ENCODE measurements at regions not wholly inside any gene's neighbourhood (a gene's known extent, or its start where the extent isn't known, plus 50 kb on each side); places are given as distances from the start of the nearest gene placed in this dataset.
"Not testable (repeated sequence)": the region's sequence is repeated elsewhere in the genome, so short reads cannot be mapped to it uniquely, and the experiment has no call there.

DNA sequence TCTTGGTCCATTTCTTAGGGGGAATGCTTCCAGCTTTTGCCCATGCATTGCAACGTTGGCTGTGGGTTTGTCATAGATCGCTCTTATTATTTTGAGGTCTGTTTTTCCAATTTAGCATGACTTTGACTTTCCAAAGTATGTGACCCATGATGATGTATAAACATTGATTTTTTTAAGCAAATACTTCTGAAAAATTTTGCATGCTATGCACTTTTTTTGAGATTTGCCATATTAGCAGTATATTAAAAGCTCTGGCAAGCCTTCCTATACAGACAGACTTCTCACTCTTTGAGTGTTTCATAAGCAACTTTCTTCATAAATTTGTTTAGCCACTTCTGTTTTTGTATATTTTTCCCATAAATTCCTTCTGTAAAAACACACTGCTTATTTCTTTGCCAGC is 746.4 kb upstream of the LCORL start:
- no peak for DNase-seq (ENCODE audit: low read depth)

DNA sequence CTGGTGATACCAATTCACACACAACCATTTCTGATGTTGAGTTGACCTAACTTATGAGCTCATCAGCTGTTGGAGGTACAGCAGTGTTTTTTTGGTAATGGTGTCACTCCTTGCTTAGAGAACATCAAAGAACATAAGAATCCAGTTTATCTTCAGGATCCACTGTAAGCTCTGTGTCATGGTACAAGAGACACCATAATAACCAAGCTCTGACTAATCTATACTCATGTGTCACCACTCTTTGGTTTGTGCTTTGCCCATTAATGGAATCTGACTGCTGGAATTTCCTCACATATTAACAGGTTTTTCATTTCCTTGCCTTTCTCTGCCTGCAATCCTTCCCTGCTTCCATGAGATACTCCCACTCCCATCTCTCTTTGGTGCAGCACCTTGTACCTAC is 735.1 kb upstream of the LCORL start:
- no peak for DNase-seq (ENCODE audit: low read depth)

DNA sequence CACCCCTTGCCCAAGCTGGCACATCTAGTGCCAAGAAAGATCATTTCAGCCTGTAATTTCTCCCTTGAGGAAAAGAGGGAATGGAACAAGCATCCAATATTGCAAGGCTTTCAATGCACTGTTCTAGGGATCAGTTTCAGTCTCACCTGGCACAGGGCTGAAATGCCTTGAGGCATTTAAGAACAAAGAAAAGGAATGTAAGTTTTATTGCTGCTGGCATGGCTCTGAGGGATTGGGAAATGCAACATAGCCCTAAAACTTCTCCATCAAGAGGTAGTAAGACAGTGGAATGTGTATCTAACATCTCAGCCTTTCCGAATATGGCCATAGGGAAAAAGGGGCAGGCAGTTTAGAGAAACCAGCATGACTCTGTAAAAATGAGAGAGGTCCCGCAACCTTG is 732.6 kb upstream of the LCORL start:
- no peak for DNase-seq (ENCODE audit: low read depth)

DNA sequence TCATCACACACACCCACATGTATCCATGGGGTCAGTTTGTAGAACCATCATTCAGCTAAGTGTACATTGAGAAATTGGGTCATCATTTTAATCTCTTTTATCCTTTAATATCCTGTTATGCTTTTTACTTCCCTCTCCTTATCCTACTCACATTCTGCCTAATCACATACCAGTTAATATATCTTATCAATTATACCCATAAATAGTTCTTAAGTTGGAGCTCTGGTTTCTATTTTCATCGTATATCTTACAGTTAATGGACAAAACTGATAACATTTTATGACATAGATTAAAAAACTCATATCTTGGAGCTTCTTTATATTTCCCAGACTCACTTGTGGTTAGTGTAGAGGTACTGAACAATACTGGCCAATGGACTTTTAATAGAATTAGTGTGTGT is 729.5 kb upstream of the LCORL start:
- DNase-seq (ENCODE audit: low read depth): no peak

DNA sequence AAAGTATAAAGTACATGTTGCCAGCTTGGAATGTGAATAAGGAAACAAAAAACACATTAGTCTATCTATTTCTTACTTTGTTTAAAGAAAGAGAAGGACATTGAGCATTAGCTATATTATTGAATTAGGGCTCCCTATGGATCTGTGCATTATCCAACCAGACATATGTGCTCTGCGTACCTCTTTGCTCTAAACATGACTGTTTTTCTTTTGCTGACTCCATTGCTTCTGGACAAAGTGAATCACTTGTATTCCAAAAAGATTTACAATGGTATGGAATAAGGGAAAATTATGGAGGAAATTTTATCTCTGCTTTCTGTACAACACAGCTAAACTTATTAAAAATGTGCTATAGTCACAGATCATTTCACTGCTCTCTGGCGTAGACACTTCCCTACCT is 727.8 kb upstream of the LCORL start:
- DNase-seq (ENCODE audit: low read depth): no peak

DNA sequence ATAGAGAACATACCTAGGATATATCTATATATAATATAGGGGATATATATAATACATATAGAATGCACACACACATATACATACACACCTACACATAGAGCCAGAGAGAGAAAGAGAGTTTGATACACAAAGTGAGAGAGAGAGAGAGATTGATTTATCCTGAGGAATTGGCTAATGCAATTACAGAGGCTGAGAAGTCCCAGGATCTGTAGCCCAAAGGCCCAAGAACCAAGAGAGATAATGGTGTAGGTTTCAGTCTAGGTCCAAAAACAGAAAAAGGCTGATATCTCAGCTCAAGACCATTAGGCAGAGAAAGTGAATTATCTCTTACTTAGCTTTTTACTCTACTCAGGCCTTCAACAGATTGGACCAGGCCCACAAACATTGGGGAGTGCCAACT is 715.0 kb upstream of the LCORL start:
- no peak for DNase-seq (ENCODE audit: low read depth)

DNA sequence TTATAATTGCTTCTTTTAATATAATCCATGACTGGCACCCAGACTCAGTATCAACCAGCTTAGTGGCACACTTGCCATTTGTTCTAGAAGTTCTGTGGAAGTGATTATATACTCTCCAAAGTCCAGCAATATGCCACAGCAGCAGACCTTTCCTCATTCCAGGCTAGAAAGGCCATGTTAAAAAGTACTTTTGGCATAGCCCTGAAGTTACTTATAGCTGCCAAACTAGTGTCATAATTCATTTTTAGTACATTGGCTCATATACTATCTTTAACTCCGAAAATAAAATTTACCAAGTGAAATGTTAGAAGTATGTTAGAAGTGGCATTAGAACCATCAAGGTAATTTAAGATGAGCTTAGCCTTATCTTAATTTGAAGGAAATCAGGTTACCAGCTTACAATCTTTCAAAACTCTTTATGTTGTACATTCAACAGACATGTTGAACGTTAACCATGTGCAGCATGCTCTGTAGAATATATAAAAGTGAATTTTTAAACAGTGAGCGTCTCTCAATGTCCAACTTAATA is 714.2 kb upstream of the LCORL start:
- no peak for DNase-seq (ENCODE audit: low read depth)

DNA sequence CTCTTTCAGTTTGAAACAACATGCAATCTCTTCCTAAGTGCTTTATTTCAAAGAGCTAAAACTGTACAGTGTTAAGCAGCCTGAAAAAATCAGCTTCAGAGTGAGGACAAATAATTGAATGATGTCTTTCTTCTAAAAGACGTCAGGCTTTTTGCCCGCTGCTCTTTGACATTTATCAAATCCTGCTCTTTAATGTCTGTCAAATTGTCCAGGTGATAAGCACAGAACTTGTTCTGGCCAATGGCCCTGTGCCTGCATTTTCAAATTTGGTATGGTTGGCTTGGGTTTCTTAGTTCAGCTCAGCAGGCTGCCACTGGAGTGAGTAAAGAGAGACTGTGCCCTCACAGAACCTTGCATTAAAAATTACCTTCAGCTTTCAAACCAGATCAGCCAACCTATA is 712.9 kb upstream of the LCORL start:
- DNase-seq (ENCODE audit: low read depth): no peak

DNA sequence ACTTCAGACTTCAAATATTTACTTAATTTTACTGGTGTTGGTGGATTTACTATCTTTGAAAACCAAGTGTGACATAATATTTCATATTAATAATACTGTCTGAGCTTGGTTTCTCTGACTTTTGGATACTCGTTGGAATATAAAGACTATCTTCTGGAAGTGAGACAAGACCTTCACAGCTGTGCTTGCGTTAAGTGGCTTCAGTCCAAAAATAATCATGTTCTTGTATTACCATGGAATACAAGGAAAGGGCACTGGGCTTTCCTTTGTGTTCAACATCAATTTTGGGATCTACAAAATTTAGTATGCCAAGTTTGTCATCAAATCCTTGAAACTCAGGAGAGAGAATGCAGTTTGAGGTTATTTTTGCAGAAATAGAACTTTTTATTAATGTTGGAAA is 712.4 kb upstream of the LCORL start:
- no peak for DNase-seq (ENCODE audit: low read depth)

DNA sequence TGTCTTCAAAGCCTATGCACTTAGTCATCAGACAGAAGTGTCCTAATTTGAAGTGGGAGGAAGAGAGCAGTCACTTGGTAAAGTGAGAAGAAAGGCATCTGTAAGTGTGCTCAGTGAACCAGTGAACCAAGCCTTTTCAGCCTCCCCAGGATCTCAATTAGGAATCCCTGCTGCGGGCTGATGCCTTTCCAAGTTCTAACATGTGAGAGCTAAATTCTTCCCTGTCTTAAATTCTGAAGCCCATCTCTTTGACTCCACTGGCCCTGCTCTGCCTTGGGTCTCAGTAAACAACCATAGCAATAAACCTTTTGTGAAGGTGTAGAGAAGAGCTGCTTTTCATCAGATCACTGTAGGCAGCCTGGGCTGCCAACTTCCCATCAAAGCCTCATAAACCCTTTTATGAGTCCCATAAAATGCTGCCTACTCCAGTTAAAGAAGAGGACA is 701.2 kb upstream of the LCORL start:
- DNase-seq (ENCODE audit: low read depth): no peak

DNA sequence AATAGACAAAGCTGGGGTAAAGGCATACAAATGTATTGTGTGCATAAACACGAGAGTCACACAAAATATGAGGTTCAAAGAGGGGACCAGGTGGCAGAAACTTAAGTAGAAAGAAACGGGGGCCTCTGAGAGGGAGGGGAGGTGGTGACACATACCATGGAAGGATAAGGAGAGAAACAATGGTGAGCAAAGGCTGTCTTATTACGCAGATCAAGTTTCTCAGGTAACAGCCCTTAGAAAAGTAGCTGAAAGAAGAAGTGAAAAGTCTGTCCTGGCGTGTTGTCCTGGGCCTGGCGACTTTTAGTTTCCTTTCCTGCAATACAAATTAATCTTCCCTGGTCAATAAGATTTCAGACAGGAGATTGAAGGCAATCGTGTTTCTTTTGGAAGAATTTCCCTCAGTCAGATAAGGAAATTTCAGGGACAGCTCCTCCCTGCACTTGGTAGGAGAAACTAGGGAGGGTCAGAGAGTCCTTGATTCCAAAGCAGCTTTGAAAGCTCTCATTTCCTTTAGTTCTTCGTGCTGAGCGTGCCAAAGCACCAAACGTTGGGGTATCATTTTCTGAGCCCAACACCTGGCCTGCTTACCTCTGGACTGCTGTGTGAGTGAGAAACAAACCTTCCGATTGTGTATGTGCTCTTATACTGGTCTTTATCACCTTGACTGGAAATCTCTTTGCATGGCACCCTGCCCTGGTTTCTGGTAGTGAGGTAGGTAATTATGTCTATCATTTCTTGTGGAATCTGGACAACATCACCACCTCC is 676.7 kb upstream of the LCORL start:
- no peak for DNase-seq (ENCODE audit: low read depth)

DNA sequence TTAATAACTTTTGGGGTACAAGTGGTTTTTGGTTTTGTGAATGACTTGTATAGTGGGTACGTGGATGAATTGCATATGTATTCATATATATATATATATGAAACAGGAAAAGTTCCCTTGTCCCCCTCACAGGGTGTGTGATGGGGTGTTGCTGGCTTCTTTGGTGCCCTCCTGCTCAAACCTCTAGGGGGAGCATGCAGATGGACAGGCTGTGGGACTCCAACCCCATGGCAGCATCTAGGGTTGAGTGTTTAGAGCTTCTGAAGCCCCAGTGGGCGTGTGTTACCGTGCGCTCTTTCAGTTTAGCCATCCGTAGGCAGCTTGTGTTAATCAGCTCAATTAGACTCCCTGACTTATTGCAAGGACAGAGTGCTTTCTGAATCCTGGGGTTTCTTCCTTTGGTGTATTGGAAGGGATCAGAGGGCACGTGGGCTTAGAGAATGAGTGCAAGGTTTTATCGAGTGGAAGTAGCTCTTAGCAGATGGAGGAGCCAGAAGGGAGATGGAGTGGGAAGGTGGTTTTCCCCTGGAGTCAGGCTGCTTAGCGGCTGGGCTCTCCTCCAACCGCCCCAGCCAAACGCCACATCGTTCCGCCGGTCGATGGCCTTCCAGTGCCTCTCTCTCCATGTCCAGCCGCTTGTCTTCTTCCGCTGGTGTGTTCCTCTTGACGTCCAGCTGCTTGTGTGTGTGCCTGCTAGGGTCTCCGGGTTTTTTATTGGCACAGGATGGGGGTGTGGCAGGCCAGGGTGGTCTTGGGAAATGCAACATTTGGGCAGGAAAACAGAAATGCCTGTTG is 674.4 kb upstream of the LCORL start:
- no peak for DNase-seq (ENCODE audit: low read depth)

DNA sequence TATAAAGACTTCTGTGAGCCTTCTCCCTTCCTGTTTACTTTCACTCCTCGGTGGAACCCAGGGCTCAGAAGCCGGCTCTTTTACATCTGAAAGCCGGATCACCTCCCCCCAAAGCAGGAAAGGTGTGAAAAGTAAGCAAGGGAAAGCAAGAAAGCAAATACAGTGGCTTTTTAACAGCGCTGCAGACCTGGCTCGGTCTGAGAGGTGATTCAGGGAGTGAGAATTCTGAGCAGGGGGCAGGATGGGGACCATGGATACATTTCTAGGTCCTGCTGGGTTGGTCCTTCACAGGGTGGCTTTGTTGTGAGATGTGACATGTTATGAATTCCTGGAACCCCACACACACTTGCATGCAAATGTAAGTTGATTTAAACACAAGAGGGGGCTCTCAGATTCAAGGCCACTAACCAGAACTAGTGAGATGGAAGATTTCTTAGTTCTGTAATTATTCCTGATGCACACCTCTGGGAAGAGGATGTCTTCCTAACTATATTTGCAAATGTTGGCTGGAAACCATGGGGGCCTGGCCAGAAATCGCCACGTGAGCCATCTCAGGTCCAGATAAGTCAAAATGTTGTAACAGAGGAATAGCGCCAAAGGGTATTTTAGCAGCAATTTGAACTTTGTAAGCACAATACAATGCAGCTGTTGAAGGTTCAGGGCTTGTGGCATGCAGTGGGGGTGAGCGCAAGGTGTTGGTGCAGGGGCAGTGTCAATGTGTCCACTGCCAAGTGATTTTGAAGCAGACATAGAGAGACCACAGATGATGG is 670.1 kb upstream of the LCORL start:
- DNase-seq (ENCODE audit: low read depth): no peak

DNA sequence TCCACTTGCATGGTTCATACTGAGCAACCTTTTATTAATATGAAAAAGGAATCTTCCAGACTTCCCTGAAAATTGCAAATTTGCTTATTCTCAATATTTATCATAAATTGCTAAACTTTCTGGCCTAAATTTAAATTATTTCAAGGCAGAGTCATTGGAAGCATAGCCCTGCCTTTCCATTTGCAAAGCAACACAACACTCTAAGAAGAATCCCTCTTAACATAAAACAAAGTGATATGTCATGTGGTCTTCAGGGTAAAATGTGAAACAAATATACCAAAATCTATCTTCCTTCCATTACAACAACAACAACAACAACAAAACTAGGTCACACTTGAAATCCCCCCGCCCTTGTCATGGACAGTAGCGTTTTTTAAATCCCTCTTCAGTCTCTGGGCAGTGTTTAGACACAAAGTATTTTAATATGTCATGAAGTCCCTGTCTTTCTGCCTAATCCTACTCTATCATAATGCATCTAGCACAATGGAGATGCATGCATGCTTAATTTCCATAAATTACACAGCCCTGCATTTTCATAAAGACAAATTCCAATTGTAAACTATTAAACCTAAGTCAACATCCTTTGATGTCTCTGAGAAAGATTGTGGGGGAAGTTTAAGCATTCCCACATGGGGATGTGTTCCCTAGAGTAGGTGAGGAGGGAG is 668.9 kb upstream of the LCORL start:
- no peak for DNase-seq (ENCODE audit: low read depth)

DNA sequence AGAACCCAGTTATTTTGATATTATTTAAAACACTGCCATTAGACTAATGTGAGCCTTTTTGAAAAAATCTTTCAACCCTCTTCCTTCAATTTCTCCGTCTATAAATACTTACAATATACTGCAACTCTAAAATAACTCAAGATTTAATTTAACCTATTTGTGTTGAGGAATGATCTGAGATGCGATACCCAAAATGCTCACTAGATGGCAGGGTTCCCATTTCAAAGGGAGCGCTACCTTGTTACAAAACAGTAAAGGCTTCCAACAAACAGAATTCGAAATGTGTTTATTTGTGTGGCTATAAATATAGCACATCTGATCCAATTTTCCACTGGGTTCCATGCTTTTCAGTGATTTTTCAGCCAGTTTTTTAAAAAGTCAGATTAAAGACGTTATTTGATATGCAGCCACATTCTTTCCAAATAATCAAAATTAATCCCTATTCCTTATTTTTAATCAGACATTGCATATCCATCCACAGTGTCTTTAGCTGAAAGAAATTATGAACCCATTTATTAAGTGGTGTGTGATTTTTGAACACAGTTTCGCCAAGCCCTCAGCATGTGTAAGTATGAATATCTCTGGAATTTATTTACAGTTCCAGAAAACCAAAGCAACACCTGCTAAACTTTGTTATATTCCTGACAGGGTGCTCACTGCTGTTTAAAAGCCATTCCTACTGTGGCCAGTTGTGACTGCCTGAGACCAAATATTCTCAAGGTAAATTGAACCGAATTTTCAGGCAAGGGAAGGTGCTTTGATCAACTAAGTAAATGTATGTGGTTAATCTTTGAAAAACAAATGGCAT is 668.0 kb upstream of the LCORL start:
- DNase-seq (ENCODE audit: low read depth): peak; percentile 35

DNA sequence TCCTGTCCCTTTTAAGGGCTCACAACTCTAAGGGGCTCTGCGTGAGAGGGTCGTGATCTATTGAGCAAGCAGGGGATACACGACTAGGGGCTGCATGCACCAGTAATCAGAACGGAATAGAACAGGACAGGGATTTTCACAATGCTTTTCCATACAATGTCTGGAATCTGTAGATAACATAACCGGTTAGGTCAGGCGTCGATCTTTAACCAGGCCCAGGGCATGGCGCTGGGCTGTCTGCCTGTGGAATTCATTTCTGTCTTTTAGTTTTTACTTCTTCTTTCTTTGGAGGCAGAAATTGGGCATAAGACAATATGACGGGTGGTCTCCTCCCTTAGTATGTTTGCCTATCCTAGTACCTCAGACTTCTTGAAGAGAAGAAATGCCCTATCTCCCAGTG is 666.8 kb upstream of the LCORL start:
- DNase-seq (ENCODE audit: low read depth): not testable (repeated sequence)

DNA sequence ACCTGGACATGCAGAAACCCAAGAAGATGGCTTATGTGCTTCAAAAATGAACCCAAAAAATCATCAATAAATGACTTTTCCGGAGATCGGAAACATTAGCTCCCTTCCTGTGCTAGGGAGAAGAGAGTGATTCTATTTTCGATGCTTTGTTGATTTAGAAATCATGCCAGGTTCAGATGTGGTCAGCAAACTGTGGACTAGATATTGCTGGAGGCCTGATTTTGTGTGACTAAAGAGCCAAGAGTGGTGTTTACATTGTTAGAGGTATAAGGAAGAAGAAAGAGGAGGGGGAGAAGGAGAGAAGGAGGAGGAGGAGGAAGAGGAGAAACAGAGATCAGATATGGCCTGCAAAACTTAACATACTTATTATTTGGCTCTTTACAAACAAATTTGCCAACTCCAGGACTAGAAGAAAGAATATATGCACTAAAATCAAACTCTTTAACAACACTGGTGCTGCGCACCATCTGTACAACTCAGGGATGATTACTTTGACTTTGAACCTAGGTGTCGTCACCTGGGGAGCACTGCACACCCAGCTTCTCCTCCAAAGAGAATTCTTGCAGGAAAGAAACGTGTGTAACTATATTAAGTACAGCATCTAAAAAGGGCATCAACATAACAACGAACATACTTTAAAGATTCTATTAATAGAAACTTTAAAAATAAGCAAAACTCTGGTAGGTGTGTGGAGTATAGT is 664.9 kb upstream of the LCORL start:
- no peak for DNase-seq (ENCODE audit: low read depth)

DNA sequence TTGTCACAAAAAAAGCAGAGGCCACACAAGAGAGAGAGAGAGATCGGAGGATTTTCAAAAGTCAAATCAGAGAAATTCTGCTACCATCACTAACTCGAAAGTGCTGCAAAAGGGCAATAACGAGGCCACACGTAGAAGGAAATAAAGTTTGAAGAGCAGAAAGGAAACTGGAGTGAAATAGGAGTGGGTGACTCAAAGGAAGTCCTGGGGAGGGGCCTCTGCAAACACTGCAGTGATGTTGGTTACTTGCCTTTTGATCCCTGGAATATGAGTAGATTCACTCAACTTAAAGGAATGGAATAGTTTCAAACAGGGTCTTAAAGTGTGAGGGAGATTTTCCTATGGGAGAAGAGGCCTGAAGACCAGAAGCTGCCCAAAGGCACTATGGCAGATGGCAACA is 663.4 kb upstream of the LCORL start:
- no peak for DNase-seq (ENCODE audit: low read depth)

DNA sequence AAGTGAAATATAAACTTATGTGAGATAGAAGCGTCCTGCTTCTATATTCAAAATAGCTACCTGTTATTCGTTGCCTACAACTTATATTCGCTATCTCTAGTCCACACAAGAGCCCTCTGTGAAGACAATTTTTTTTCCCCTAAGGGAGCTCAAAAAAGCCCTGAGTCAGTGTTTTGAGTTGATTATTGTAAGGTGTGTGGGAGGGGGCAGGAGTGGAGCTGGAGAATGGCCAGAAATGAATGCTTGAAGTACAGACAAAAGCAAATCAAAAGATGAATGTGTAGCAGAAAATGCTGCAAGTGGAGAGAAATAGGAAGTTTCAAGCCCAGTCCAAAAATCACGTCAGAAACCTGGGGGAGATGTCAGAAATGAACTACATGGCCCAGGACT is 655.0 kb upstream of the LCORL start:
- no peak for DNase-seq (ENCODE audit: low read depth)
